AG08396 (cell line): ENCODE measurements at regions not wholly inside any gene's neighbourhood (a gene's known extent, or its start where the extent isn't known, plus 50 kb on each side); places are given as distances from the start of the nearest gene placed in this dataset.
"Not testable (repeated sequence)": the region's sequence is repeated elsewhere in the genome, so short reads cannot be mapped to it uniquely, and the experiment has no call there.

Source experiments
- DNase-seq: peaks from one replicate; pipeline ENCODE4 v3.0.0; 2012; ENCODE audit warnings: low spot score, mixed read lengths

- DNase-seq = no peak
Measured at GRCh38 chr5:84885485-84886258, 501.0 kb upstream of the EDIL3 start.

GRCh38 chr5:84881737-84882136 lies 497.1 kb upstream of the EDIL3 start:
- no peak for DNase-seq

- DNase-seq = no peak
Measured at GRCh38 chr5:84874196-84874595, 489.5 kb upstream of the EDIL3 start.

GRCh38 chr5:84872768-84873167 lies 488.1 kb upstream of the EDIL3 start:
- no peak for DNase-seq

GRCh38 chr5:84870369-84870768 lies 485.7 kb upstream of the EDIL3 start:
- no peak for DNase-seq

GRCh38 chr5:84869675-84870074 lies 485.0 kb upstream of the EDIL3 start:
- DNase-seq = no peak

- DNase-seq = not testable (repeated sequence)
Measured at GRCh38 chr5:84863936-84864335, 479.3 kb upstream of the EDIL3 start.

GRCh38 chr5:84863020-84863419 lies 478.3 kb upstream of the EDIL3 start:
- no peak for DNase-seq

- DNase-seq = no peak
Measured at GRCh38 chr5:84862132-84862531, 477.5 kb upstream of the EDIL3 start.

- no peak for DNase-seq
Measured at GRCh38 chr5:84861306-84861705, 476.6 kb upstream of the EDIL3 start.

GRCh38 chr5:84859056-84859455 lies 474.4 kb upstream of the EDIL3 start:
- DNase-seq = no peak

- no peak for DNase-seq
Measured at GRCh38 chr5:84831701-84832100, 447.0 kb upstream of the EDIL3 start.

- DNase-seq = no peak
Measured at GRCh38 chr5:84830265-84830664, 445.6 kb upstream of the EDIL3 start.

GRCh38 chr5:84825606-84826005 lies 440.9 kb upstream of the EDIL3 start:
- DNase-seq = peak; percentile 2

- DNase-seq = no peak
Measured at GRCh38 chr5:84821924-84822323, 437.2 kb upstream of the EDIL3 start.

- no peak for DNase-seq
Measured at GRCh38 chr5:84817953-84818352, 433.3 kb upstream of the EDIL3 start.

- DNase-seq = no peak
Measured at GRCh38 chr5:84816746-84817547, 432.3 kb upstream of the EDIL3 start.

GRCh38 chr5:84816160-84816559 lies 431.5 kb upstream of the EDIL3 start:
- no peak for DNase-seq

GRCh38 chr5:84805473-84805872 lies 420.8 kb upstream of the EDIL3 start:
- DNase-seq = no peak

- no peak for DNase-seq
Measured at GRCh38 chr5:84796399-84796798, 411.7 kb upstream of the EDIL3 start.

GRCh38 chr5:84794486-84795035 lies 409.9 kb upstream of the EDIL3 start:
- DNase-seq = no peak

- DNase-seq = no peak
Measured at GRCh38 chr5:84791730-84792129, 407.1 kb upstream of the EDIL3 start.

GRCh38 chr5:84791138-84791537 lies 406.5 kb upstream of the EDIL3 start:
- DNase-seq = no peak
